ENCODE measurements at regions not wholly inside any gene's neighbourhood (a gene's known extent, or its start where the extent isn't known, plus 50 kb on each side); places are given as distances from the start of the nearest gene placed in this dataset.

DNA sequence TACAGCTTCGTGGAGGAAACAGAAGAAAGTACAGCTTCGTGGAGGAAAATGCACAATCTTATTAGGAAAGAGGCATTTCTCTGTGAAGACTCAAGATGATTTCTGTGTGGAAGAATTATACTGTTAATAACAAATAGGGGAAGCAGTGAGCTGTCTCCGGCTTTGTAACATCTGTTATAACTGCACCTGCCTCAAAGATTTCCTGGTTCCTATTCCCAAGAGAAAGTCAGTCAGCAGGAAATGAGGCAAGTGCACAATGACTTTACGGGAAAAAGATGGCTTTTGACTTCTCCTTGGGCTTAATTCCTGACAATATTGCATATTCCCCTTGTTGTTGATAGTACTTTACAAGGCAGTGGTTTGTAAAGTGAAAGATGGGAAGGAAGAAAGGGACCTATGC lies 538.5 kb downstream of the BMP2 start:
- Histone ChIP-seq H2AFZ (replicated peaks; ENCODE audit: low read length, poor library complexity) (no peak overlapping the region), H3K79me1 (ENCODE audit: low read depth in 1 of 2, low read length in 2 of 2) (no peaks in the 10 kb centered on the region), H4K91ac (ENCODE audit: insufficient read depth, low read depth, low read length) (no peak overlapping the region), H3K56ac (ENCODE audit: extremely low read depth, insufficient read depth, low read length) (no peak overlapping the region), H3K27me3 (ENCODE audit: control insufficient read depth, insufficient read depth, low read length) (no peaks in the 10 kb centered on the region), H2AK9ac (replicated peaks; ENCODE audit: low read depth, low read length, poor library complexity) (no peak overlapping the region), H3K4me1 (ENCODE audit: control insufficient read depth, insufficient read depth, low read length) (no peaks in the 10 kb centered on the region), H3K9ac (ENCODE audit: low read depth, low read length) (no peak overlapping the region), H3K9me3 (ENCODE audit: control insufficient read depth, insufficient read depth, low read length) (no peaks in the 10 kb centered on the region), H3K27ac (ENCODE audit: insufficient read depth, low read length) (no peak overlapping the region), H2BK5ac (ENCODE audit: low read depth, low read length, poor library complexity, severe bottlenecking) (no peak overlapping the region), H3K4ac (ENCODE audit: low read depth, low read length) (no peak overlapping the region), H3K18ac (ENCODE audit: low read depth, low read length) (no peak overlapping the region), H3K9me1 (ENCODE audit: insufficient read depth, low read length) (no peaks in the 10 kb centered on the region), H4K5ac (ENCODE audit: low read depth, low read length) (no peak overlapping the region), H3K23ac (ENCODE audit: low read depth, low read length) (no peak overlapping the region), H3K36me3 (ENCODE audit: control insufficient read depth, insufficient read depth, low read length) (no peaks in the 10 kb centered on the region), H2BK120ac (ENCODE audit: low read depth, low read length) (no peak overlapping the region), H3K4me2 (ENCODE audit: low read depth, low read length) (no peak overlapping the region), H3K4me3 (ENCODE audit: insufficient read depth, low read depth, low read length) (no peak overlapping the region), H2BK20ac (ENCODE audit: low read depth, low read length) (no peak overlapping the region), H2AK5ac (ENCODE audit: low read depth, low read length) (no peak overlapping the region), H3K14ac (replicated peaks; ENCODE audit: low read depth, low read length) (no peak overlapping the region), H4K20me1 (ENCODE audit: insufficient read depth, low read length) (no peaks in the 10 kb centered on the region), H2BK15ac (ENCODE audit: low read depth, low read length) (no peak overlapping the region), H4K8ac (ENCODE audit: low read depth in 2 of 2, low read length in 2 of 2) (no peak overlapping the region)
- POLR2A ChIA-PET (ENCODE audit: unreplicated experiment), result no interaction called here
- intact Hi-C loops (cut with micrococcal nuclease), result no loop called here
- TF ChIP-seq CTCF (conservative IDR thresholded peaks at IDR 0.05; ENCODE audit: low read depth, low read length), result no peak
- no peak for TF ChIP-seq RFX5 (IDR thresholded peaks at IDR 0.05; ENCODE audit: low read depth, low read length)
- no peak for TF ChIP-seq CHD1 (IDR thresholded peaks at IDR 0.05; ENCODE audit: low read depth, low read length)
- no peak for TF ChIP-seq RCOR1 (IDR thresholded peaks at IDR 0.05; ENCODE audit: insufficient replicate concordance, low read length)
- TF ChIP-seq SMC3 (IDR thresholded peaks at IDR 0.05; ENCODE audit: low read depth, low read length), result no peak
- no peak for TF ChIP-seq FOS (IDR thresholded peaks at IDR 0.05; ENCODE audit: low read depth, low read length)
- TF ChIP-seq MXI1 (IDR thresholded peaks at IDR 0.05; ENCODE audit: borderline replicate concordance, low read depth, low read length), result no peak
- no peak for TF ChIP-seq USF2 (IDR thresholded peaks at IDR 0.05; ENCODE audit: low read depth, low read length)
- TF ChIP-seq BHLHE40 (IDR thresholded peaks at IDR 0.05; ENCODE audit: low read depth, low read length), result no peak
- no peak for TF ChIP-seq POLR2A (IDR thresholded peaks at IDR 0.05; ENCODE audit: low read depth, low read length)
- TF ChIP-seq RAD21 (IDR thresholded peaks at IDR 0.05; ENCODE audit: low read length), result no peak
- TF ChIP-seq NFE2L2 (IDR thresholded peaks at IDR 0.05; ENCODE audit: low read depth, low read length), result no peak
- DNase-seq (no peak), ATAC-seq (ENCODE audit: low read depth) (no peak)
- BruUV-seq (replicated peaks), result no TSS peak
- CTCF ChIA-PET, result interaction anchor here (2.6 kb wide), 1 partner anchor 20 kb away, joined by 9 read pairs; no protein-coding TSS in a partner anchor
- in situ Hi-C loops (cut with MboI; ENCODE audit: low sequenced_read_pairs), result no loop called here
- WGBS, 2 experiments (ENCODE audit: extremely low coverage in 2 of 2, insufficient read length in 1 of 2), result no CpG with 5 or more reads among the region's 4 CpGs
- dilution Hi-C loops (cut with HindIII; ENCODE audit: low sequenced_read_pairs, unreplicated experiment), result no loop called here
